HEK293 (cell line): ENCODE measurements at regions not wholly inside any gene's neighbourhood (a gene's known extent, or its start where the extent isn't known, plus 50 kb on each side); places are given as distances from the start of the nearest gene placed in this dataset.

ENCODE experiments used
- ZNF302 ChIP-seq: fragments of 450-650 bp; formaldehyde crosslinking; IDR thresholded peaks from 2 replicates; pipeline ENCODE4 v1.5.1; 2016; ENCODE audit warnings: missing biosample characterization, missing genetic modification characterization, low read depth
- ZNF529 ChIP-seq: fragments of 450-650 bp; formaldehyde crosslinking; IDR thresholded peaks from 2 replicates; pipeline ENCODE4 v1.5.1; 2017; ENCODE audit warnings: missing genetic modification characterization, missing biosample characterization; ENCODE audit not compliant: insufficient replicate concordance
- ZNF664 ChIP-seq: fragments of 450-650 bp; formaldehyde crosslinking; IDR thresholded peaks from 2 replicates; pipeline ENCODE4 v1.5.1; 2016; ENCODE audit warnings: missing biosample characterization, missing genetic modification characterization
- TF ChIP-seq, protein P1 (sequence below): fragments of 450-650 bp; formaldehyde crosslinking; IDR thresholded peaks from 2 replicates; pipeline ENCODE4 v1.5.1; 2016; ENCODE audit warnings: missing biosample characterization, missing genetic modification characterization

DNA sequence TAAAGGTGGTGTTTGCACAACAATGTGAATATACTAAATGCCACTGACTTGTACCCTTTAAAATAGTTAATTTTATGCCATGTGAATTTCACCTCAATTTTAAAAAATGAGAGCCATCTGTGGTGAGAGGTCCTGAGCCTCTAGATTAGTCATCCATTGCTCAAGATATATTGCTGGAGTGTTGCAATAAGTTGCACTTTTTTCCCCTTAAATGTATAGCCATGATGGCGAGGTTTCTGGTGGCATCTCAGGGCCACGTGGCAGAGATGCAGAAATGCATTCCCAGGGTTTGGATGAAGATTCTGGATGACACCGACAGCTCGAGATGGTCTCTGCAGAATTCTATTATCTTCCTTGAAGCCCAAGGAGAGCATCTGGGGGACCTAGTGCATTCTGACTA is 153.7 kb downstream of the AACS start:
- TF ChIP-seq ZNF529 (tag by site-specific recombination) = no peak
- TF ChIP-seq ZNF302 = no peak
- TF ChIP-seq ZNF664 = no peak
- TF ChIP-seq, protein P1, sequence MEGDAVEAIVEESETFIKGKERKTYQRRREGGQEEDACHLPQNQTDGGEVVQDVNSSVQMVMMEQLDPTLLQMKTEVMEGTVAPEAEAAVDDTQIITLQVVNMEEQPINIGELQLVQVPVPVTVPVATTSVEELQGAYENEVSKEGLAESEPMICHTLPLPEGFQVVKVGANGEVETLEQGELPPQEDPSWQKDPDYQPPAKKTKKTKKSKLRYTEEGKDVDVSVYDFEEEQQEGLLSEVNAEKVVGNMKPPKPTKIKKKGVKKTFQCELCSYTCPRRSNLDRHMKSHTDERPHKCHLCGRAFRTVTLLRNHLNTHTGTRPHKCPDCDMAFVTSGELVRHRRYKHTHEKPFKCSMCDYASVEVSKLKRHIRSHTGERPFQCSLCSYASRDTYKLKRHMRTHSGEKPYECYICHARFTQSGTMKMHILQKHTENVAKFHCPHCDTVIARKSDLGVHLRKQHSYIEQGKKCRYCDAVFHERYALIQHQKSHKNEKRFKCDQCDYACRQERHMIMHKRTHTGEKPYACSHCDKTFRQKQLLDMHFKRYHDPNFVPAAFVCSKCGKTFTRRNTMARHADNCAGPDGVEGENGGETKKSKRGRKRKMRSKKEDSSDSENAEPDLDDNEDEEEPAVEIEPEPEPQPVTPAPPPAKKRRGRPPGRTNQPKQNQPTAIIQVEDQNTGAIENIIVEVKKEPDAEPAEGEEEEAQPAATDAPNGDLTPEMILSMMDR (tag by site-specific recombination) = no peak
